ENCODE measurements at regions not wholly inside any gene's neighbourhood (a gene's known extent, or its start where the extent isn't known, plus 50 kb on each side); places are given as distances from the start of the nearest gene placed in this dataset.
"Not testable (repeated sequence)": the region's sequence is repeated elsewhere in the genome, so short reads cannot be mapped to it uniquely, and the experiment has no call there.

GRCh38 chr5:156087577-156088110, 239.3 kb upstream of the SGCD start:
- no peak for DNase-seq (ENCODE audit: low read depth)
- no peak for TF ChIP-seq CTCF (IDR thresholded peaks at IDR 0.05; ENCODE audit: control insufficient read depth, extremely low read depth, insufficient read depth)
- H3K4me3 ChIP-seq (ENCODE audit: low read depth, low read length): no peak overlapping the region

- H3K4me3 ChIP-seq (ENCODE audit: low read depth, low read length); DNase-seq (ENCODE audit: low read depth): not testable (repeated sequence)
Measured at GRCh38 chr5:156089955-156090940, 236.7 kb upstream of the SGCD start.

- no peak for TF ChIP-seq CTCF (IDR thresholded peaks at IDR 0.05; ENCODE audit: control insufficient read depth, extremely low read depth, insufficient read depth)
- no peak overlapping the region for H3K4me3 ChIP-seq (ENCODE audit: low read depth, low read length)
- DNase-seq (ENCODE audit: low read depth): no peak
Measured at GRCh38 chr5:156093024-156093423, 233.9 kb upstream of the SGCD start.

GRCh38 chr5:156094001-156094400, 233.0 kb upstream of the SGCD start:
- no peak overlapping the region for H3K4me3 ChIP-seq (ENCODE audit: low read depth, low read length)
- TF ChIP-seq CTCF (IDR thresholded peaks at IDR 0.05; ENCODE audit: control insufficient read depth, extremely low read depth, insufficient read depth): no peak
- DNase-seq (ENCODE audit: low read depth): no peak

GRCh38 chr5:156095709-156096241, 231.2 kb upstream of the SGCD start:
- no peak for DNase-seq (ENCODE audit: low read depth)
- H3K4me3 ChIP-seq (ENCODE audit: low read depth, low read length): no peak overlapping the region
- TF ChIP-seq CTCF (IDR thresholded peaks at IDR 0.05; ENCODE audit: control insufficient read depth, extremely low read depth, insufficient read depth): no peak

- no peak for TF ChIP-seq CTCF (IDR thresholded peaks at IDR 0.05; ENCODE audit: control insufficient read depth, extremely low read depth, insufficient read depth)
- DNase-seq (ENCODE audit: low read depth): no peak
- H3K4me3 ChIP-seq (ENCODE audit: low read depth, low read length): no peak overlapping the region
Measured at GRCh38 chr5:156096259-156096658, 230.7 kb upstream of the SGCD start.

- no peak for TF ChIP-seq CTCF (IDR thresholded peaks at IDR 0.05; ENCODE audit: control insufficient read depth, extremely low read depth, insufficient read depth)
- H3K4me3 ChIP-seq (ENCODE audit: low read depth, low read length): no peak overlapping the region
- no peak for DNase-seq (ENCODE audit: low read depth)
Measured at GRCh38 chr5:156103155-156103885, 223.6 kb upstream of the SGCD start.

Data from LNCaP clone FGC (cell line).